CD4-positive, alpha-beta T cell treated with Interleukin-17A for 1 hour (primary cell): ENCODE measurements at regions not wholly inside any gene's neighbourhood (a gene's known extent, or its start where the extent isn't known, plus 50 kb on each side); places are given as distances from the start of the nearest gene placed in this dataset.
"Not testable (repeated sequence)": the region's sequence is repeated elsewhere in the genome, so short reads cannot be mapped to it uniquely, and the experiment has no call there.

ENCODE experiments used
- DNase-seq: peaks from one replicate; pipeline ENCODE4 v3.0.0-alpha.2; 2020

GRCh38 chr3:110248666-110249065 lies 823.0 kb upstream of the NECTIN3 start:
- DNase-seq: no peak

- no peak for DNase-seq
Measured at GRCh38 chr3:110253794-110254193, 817.8 kb upstream of the NECTIN3 start.

- DNase-seq: no peak
Measured at GRCh38 chr3:110254591-110254990, 817.0 kb upstream of the NECTIN3 start.

- no peak for DNase-seq
Measured at GRCh38 chr3:110261141-110261540, 810.5 kb upstream of the NECTIN3 start.

- no peak for DNase-seq
Measured at GRCh38 chr3:110262896-110263295, 808.7 kb upstream of the NECTIN3 start.

- no peak for DNase-seq
Measured at GRCh38 chr3:110265302-110265701, 806.3 kb upstream of the NECTIN3 start.

- no peak for DNase-seq
Measured at GRCh38 chr3:110267304-110267845, 804.2 kb upstream of the NECTIN3 start.

GRCh38 chr3:110272525-110272924 lies 799.1 kb upstream of the NECTIN3 start:
- DNase-seq: no peak

- DNase-seq: no peak
Measured at GRCh38 chr3:110291886-110292501, 779.6 kb upstream of the NECTIN3 start.

- no peak for DNase-seq
Measured at GRCh38 chr3:110293660-110294059, 778.0 kb upstream of the NECTIN3 start.

- no peak for DNase-seq
Measured at GRCh38 chr3:110296885-110297284, 774.7 kb upstream of the NECTIN3 start.

- DNase-seq: no peak
Measured at GRCh38 chr3:110301781-110302180, 769.8 kb upstream of the NECTIN3 start.

GRCh38 chr3:110307065-110307809 lies 764.4 kb upstream of the NECTIN3 start:
- DNase-seq: no peak

GRCh38 chr3:110311541-110311940 lies 760.1 kb upstream of the NECTIN3 start:
- DNase-seq: no peak

GRCh38 chr3:110314512-110315114 lies 757.0 kb upstream of the NECTIN3 start:
- peak; percentile 76 for DNase-seq

GRCh38 chr3:110318108-110318507 lies 753.5 kb upstream of the NECTIN3 start:
- DNase-seq: no peak

- no peak for DNase-seq
Measured at GRCh38 chr3:110323349-110323748, 748.3 kb upstream of the NECTIN3 start.

- DNase-seq: no peak
Measured at GRCh38 chr3:110324171-110324705, 747.4 kb upstream of the NECTIN3 start.

- DNase-seq: no peak
Measured at GRCh38 chr3:110327870-110328269, 743.7 kb upstream of the NECTIN3 start.

- not testable (repeated sequence) for DNase-seq
Measured at GRCh38 chr3:110331562-110331961, 740.1 kb upstream of the NECTIN3 start.

GRCh38 chr3:110332629-110333028 lies 739.0 kb upstream of the NECTIN3 start:
- no peak for DNase-seq

GRCh38 chr3:110341047-110341446 lies 730.6 kb upstream of the NECTIN3 start:
- no peak for DNase-seq

GRCh38 chr3:110343376-110343775 lies 728.2 kb upstream of the NECTIN3 start:
- DNase-seq: no peak

- DNase-seq: no peak
Measured at GRCh38 chr3:110343945-110344344, 727.7 kb upstream of the NECTIN3 start.
